Esophagus muscularis mucosa (tissue), 4 donors: ENCODE measurements at regions not wholly inside any gene's neighbourhood (a gene's known extent, or its start where the extent isn't known, plus 50 kb on each side); places are given as distances from the start of the nearest gene placed in this dataset.

Experiments
- DNase-seq: peaks from one replicate; pipeline ENCODE4 v3.0.0-alpha.2; 2017; ENCODE audit errors: extremely low spot score
- H3K27ac ChIP-seq, 4 donors: fragments of 200-600 bp; sonication (generic); replicated peaks in 1 of 4; 1 replicate in 3 of 4; 2 replicates in 1 of 4; pipeline ENCODE4 v1.5.1; 2016 to 2019; ENCODE audit warnings: mild to moderate bottlenecking in 1 of 4
- H3K27me3 ChIP-seq, 4 donors: fragments of 200-600 bp; sonication (generic); one replicate each; pipeline versions ENCODE4 v1.5.1 to v1.6.0; 2016 to 2019
- H3K36me3 ChIP-seq, 4 donors: fragments of 200-600 bp; sonication (generic); one replicate each; pipeline ENCODE4 v1.5.1; 2016 to 2019
- H3K4me1 ChIP-seq, 4 donors: fragments of 200-600 bp; sonication (generic); one replicate each; pipeline ENCODE4 v1.5.1; 2016 to 2019
- H3K4me3 ChIP-seq, 4 donors: fragments of 200-600 bp; sonication (generic); 1 replicate in 2 of 4; 2 replicates in 2 of 4; pipeline ENCODE4 v1.5.1; 2016 to 2019; ENCODE audit warnings: mild to moderate bottlenecking in 4 of 4, moderate library complexity in 1 of 4
- H3K9me3 ChIP-seq, 4 donors: fragments of 200-600 bp; sonication (generic); 1 replicate in 3 of 4; 2 replicates in 1 of 4; pipeline ENCODE4 v1.5.1; 2016 to 2019
- CTCF ChIP-seq, 3 experiments: fragments of 200-600 bp in 2 of 3; fragments of 450-650 bp in 1 of 3; sonication (generic) in 2 of 3; IDR thresholded peaks; one replicate each; pipeline ENCODE4 v1.5.1; 2017 to 2019; ENCODE audit warnings: antibody characterized with exemption in 3 of 3, mild to moderate bottlenecking in 2 of 3, moderate library complexity in 1 of 3
- EP300 ChIP-seq: sonication (generic); formaldehyde crosslinking; IDR thresholded peaks from one replicate; pipeline ENCODE4 v1.6.1; 2017; ENCODE audit warnings: antibody characterized with exemption
- POLR2A ChIP-seq: fragments of 450-650 bp; IDR thresholded peaks from one replicate; pipeline ENCODE4 v1.6.1; 2017; ENCODE audit warnings: antibody characterized with exemption, moderate library complexity, mild to moderate bottlenecking, low read depth
- POLR2AphosphoS5 ChIP-seq, 2 donors: sonication (generic); formaldehyde crosslinking; IDR thresholded peaks; one replicate each; pipeline ENCODE4 v1.6.1; 2017; ENCODE audit warnings: antibody characterized with exemption in 2 of 2
- WGBS: methylation state at CpG from one replicate; pipeline ENCODE4 v1.1.5; 2018; 5-methylcytosine and 5-hydroxymethylcytosine counted together
- intact Hi-C: fragments of 100-400 bp; cut with DNase I; formaldehyde crosslinking; loops from one replicate; pipeline ENCODE4 v1.15.1; 2023

DNA sequence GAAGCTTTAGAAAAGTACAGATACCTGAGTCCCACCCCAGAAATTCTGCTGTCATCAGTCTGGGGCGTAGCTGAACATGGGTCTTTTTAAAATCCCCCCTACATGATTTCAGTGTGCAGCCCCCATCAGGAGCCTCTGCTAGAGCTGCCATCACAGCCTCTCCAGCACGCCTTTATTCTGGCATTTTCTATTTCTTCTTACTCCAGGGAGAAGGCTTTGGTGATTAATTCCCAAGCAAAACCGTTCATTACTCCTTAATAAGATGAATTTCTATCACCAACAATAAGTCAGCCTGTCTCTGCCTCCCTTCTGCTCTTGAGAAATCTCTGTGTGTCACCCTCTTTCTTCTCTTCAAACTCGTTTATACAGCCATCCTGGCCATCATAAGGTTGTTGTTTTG lies 160.3 kb downstream of the KATNAL1 start:
- no peak overlapping the region for H3K4me3 ChIP-seq
- no peak for DNase-seq
- no peaks in the 10 kb centered on the region for H3K36me3 ChIP-seq
- intact Hi-C loops, result no loop called here
- H3K9me3 ChIP-seq, result no peaks in the 10 kb centered on the region
- peaks cover 12 to 23% (median 21%) of the 10 kb centered on the region in 4 donors for H3K4me1 ChIP-seq
- TF ChIP-seq CTCF (IDR thresholded peaks at IDR 0.05) (no peak), POLR2AphosphoS5 (IDR thresholded peaks at IDR 0.05) (no peak), POLR2A (no peak), EP300 (no peak)
- H3K27ac ChIP-seq, result no peak overlapping the region
- H3K27me3 ChIP-seq, result no peaks in the 10 kb centered on the region
- WGBS, result 81% methylated on average over 4 of the region's 4 CpGs

DNA sequence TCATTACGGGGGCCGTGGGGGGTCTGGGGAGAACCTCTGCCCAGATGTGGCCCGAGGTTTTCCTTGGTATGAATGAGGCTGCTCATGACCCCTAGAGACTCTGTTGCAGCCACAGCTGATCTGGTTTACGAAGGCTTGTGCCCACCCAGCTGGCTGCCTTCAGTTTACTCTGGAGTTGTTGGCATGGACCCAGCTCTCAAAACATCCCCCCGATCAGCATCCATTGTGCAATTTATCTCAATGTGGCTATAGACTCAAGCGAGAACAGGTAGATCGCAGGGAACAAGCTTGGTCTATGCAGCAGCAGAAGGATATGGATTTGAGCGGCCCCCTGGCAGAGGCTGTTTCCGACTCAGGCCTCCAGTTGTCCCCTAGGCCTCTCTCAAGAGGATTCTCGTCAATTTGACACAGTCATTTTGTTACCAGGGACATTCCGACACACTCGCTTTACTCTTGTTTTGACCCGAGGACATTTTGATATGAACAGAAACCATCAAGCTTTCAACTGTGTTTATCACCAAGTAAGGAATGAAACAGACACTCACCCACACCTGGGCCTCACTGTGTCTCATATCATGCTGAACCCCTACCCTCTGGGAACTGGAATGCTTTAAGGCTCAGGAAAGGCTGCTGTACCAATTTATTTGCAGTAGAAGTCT lies 161.5 kb downstream of the KATNAL1 start:
- Histone ChIP-seq H3K36me3 (no peaks in the 10 kb centered on the region), H3K9me3 (no peaks in the 10 kb centered on the region), H3K27ac (no peak overlapping the region), H3K4me1 (peaks cover 12 to 28% (median 26%) of the 10 kb centered on the region in 4 donors), H3K4me3 (no peak overlapping the region), H3K27me3 (no peaks in the 10 kb centered on the region)
- no peak for DNase-seq
- TF ChIP-seq POLR2AphosphoS5 (IDR thresholded peaks at IDR 0.05), result no peak
- TF ChIP-seq EP300, result no peak
- no peak for TF ChIP-seq CTCF (IDR thresholded peaks at IDR 0.05)
- TF ChIP-seq POLR2A, result no peak
- intact Hi-C loops, result no loop called here
- WGBS, result 90% methylated on average over 10 of the region's 13 CpGs

DNA sequence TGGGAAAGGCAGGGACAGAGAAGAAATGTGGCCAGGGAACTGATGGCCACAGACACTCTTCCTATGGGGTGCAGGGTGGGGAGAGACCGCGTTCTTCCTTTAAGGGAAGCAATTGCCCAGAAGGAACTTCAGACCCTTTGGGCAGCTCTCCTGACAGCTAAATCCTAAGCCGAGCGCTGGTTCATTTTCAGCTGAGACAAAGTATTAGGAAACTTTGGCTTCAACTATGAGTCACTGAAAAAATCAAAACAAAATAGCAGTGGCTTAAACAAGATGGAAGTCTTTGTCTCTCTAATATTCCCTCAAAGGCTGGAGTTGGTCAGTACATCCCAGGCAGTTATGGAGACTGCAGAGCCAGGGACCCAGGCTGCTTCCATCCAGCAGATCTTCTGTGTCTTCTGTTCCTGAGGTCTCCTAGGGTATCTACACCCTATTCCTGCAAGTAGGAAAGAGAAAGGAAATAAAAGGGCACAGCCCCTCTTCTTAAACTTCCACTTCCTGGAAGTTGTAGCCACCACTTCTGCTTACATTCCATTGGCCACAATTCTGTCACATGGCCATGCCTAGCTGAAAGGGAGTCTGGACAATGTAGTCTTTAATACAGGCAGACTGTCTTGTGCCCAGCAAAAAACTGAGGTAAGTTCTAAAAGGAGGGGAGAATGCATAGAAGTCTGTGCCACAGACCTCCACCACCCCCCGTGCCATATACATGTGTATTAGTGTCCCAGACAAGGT lies 163.5 kb downstream of the KATNAL1 start:
- TF ChIP-seq EP300 (no peak), POLR2AphosphoS5 (IDR thresholded peaks at IDR 0.05) (no peak), POLR2A (no peak), CTCF (IDR thresholded peaks at IDR 0.05) (no peak)
- WGBS, result 76% methylated on average over 5 of the region's 5 CpGs
- no peak overlapping the region for H3K4me3 ChIP-seq
- intact Hi-C loops, result no loop called here
- peak overlapping the region; percentile 64 to 83 (median 74) for H3K27ac ChIP-seq
- peaks cover 12 to 28% (median 26%) of the 10 kb centered on the region in 4 donors for H3K4me1 ChIP-seq
- no peaks in the 10 kb centered on the region for H3K36me3 ChIP-seq
- H3K27me3 ChIP-seq, result no peaks in the 10 kb centered on the region
- no peaks in the 10 kb centered on the region for H3K9me3 ChIP-seq
- no peak for DNase-seq

- H3K36me3 ChIP-seq, result no peaks in the 10 kb centered on the region
- no peaks in the 10 kb centered on the region for H3K27me3 ChIP-seq
- peak overlapping the region in 3 of 4 donors; percentile 4 to 14 (median 7) for H3K4me3 ChIP-seq
- DNase-seq, result no peak
- H3K27ac ChIP-seq, result peak overlapping the region; percentile 64 to 83 (median 74)
- H3K4me1 ChIP-seq, result peaks cover 12 to 28% (median 26%) of the 10 kb centered on the region in 4 donors
- intact Hi-C loops, result no loop called here
- H3K9me3 ChIP-seq, result no peaks in the 10 kb centered on the region
- TF ChIP-seq POLR2A (no peak), POLR2AphosphoS5 (IDR thresholded peaks at IDR 0.05) (peak; percentile 68 to 71), CTCF (IDR thresholded peaks at IDR 0.05) (no peak), EP300 (no peak)
- 17% methylated on average over 9 of the region's 13 CpGs for WGBS
Observed at GRCh38 chr13:30142486-30143211, 164.7 kb downstream of the KATNAL1 start.
